HG03045 (cell line): ENCODE measurements at regions not wholly inside any gene's neighbourhood (a gene's known extent, or its start where the extent isn't known, plus 50 kb on each side); places are given as distances from the start of the nearest gene placed in this dataset.

Experiments used
- ATAC-seq: cut with Tn5 transposase; IDR thresholded peaks from one replicate; pipeline ENCODE4 v1.9.1; 2021; ENCODE audit warnings: mild to moderate bottlenecking, moderate library complexity; ENCODE audit not compliant: unreplicated experiment

DNA sequence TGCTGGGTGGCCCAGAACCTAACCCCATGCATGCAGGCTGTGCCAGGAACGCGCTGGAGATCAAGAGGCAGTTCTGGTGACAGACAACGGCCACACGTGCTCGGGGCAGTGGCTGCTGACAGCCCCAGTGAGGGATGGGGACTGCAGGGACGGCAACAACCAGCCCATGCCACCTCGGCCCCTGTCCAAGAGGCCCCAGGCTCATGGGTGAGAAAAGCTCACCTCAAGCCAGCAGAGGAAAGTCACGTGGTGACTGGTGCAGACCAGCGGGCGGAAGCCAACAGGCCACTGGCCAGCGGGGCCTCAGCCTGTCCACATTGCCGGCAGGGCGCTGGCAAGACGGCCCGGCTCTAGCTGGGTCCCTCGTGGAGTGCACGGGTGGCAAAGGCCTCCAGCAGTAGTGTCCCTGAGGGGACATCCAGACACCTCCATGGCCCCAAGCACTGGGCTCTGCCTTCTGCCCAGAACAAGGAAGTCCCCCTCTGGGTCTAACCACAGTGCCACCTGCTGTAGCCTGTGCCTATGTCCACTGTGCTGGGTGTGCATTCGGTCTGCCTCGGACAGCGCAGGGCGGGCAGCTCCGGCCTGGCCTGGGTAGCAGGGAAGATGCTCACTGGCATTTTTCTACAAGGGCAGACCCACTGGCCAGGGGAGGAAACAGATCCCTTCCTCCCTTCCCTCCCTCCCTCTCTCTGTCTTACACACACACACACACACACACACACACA lies 134.1 kb downstream of the NCOR2 start:
- no peak for ATAC-seq

DNA sequence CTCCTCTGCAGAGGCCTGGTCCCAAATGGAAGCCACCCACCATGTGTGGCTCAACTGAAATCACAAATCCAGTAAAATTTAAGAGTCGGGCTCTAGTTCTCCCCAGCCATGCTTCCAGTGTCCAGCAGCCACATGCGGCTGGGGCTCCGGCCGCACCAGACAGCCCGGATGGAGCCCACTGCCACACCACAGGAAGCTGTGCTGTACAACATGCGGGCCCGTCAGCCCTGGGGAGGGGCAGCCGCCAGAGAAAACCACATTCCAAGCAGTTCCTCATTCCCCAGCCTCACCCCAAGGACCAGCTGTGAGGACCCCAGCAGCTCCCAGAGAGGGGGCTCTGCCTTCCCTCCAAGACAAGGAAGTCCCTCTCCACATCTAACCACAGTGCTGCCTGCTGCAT lies 135.0 kb downstream of the NCOR2 start:
- ATAC-seq = no peak

DNA sequence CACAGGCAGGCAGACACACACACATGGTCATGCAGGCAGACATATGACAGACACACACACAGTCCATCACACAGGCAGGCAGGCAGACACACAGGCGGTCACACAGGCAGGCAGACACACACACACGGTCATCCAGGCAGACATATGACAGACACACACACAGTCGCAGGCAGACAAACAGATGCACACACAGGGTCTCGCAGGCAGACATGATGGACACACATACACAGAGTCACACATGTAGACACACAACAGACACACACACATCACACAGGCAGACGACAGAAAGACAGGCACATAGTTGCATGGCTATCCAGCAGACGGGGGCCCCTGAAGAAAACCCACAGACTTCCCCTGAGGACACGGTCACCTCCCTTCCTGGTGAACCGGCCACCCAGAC lies 135.4 kb downstream of the NCOR2 start:
- ATAC-seq = no peak

DNA sequence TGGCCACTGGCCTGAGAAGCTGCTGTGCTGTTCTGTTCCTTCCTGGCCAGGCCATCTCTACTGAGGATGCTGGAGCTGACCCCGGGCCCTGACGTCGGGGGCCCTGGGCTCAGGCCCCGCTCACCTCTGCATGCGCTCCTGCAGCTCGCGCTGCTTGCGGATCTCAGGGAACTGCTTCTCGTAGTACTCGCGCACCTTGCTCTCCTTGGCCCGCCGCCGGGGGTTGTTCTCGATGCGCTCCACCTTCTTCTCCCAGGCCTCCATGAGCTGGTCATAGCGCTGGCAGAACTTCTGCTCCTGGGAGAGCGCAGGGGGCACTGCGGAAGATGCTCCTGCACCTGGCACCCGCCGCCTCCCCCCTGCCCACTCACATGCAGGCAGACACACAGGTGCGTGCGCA lies 135.6 kb downstream of the RFLNA start:
- no peak for ATAC-seq

DNA sequence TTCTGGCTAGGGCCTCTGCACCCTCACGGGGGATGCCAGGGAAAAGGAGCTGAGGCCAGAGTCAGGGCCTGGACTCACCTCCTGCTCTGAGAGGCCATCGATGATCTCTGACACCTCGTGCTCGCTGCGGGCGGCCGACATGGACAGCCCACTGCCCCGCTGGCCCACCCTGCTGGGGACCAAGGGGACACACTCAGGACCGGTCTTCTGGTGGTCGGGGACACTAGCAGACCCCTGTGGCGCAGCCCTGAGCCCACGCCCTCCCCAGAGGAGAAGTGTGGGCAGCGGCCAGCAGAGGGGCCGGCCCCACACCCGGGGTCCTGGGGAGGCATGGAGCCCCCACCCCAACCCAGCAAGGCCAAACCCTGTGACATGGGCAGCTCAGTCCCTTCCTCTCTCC lies 134.6 kb downstream of the RFLNA start:
- ATAC-seq = no peak

DNA sequence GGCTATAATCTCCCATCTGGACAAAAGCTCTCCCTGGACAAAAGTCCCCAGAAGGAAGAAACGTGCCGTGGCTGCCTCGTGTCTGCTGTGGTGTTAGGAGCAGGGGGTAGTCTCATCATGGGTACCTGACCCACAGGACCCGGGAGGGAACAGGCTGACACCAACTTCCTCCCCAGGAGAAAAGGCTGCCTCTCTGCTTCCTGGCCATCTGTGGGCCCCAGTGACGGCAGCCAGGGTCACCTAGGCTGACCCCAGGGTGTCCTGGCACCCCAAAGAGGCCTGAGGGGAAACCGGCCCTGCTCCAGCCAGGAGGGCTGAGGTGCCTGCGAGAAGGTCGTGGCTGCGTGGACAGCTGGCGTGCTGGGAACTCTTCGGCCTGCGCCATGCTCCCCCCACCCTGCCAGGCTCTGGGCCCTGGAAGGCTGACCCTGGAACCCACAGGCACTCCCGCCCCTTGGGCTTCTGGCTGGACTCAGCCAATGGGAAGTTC lies 133.9 kb downstream of the RFLNA start:
- no peak for ATAC-seq

DNA sequence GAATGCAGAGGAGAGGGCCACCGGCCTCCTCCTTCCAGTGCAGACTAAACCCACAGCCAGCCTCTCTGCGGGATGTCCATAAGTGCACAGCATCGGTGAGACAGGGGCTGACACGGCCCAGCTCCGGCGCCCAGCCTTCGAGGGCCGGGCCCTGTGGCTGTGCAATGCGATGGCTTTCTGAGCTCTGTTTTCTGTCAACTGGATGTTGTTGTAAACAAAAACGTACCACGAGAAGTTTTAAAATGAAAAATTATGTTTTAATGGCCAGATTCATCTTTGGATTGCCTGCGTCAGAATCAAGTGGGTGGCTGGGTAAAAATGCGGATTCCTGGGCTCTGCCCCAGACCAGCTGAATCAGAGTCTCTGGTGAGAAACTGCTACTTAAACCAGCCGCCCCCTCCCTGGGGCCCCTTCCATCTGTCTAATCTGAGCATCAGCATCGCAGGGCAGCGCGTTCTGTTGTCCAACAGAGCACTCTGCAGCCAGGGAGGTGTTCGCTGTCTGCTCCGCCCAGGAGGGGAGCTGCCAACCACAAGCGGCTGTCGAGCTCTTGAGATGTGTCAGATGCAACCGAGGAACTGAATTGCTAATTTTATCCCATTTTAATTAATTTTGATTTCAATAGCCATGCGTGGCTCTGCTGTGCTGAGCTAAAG lies 133.4 kb downstream of the RFLNA start:
- no peak for ATAC-seq

DNA sequence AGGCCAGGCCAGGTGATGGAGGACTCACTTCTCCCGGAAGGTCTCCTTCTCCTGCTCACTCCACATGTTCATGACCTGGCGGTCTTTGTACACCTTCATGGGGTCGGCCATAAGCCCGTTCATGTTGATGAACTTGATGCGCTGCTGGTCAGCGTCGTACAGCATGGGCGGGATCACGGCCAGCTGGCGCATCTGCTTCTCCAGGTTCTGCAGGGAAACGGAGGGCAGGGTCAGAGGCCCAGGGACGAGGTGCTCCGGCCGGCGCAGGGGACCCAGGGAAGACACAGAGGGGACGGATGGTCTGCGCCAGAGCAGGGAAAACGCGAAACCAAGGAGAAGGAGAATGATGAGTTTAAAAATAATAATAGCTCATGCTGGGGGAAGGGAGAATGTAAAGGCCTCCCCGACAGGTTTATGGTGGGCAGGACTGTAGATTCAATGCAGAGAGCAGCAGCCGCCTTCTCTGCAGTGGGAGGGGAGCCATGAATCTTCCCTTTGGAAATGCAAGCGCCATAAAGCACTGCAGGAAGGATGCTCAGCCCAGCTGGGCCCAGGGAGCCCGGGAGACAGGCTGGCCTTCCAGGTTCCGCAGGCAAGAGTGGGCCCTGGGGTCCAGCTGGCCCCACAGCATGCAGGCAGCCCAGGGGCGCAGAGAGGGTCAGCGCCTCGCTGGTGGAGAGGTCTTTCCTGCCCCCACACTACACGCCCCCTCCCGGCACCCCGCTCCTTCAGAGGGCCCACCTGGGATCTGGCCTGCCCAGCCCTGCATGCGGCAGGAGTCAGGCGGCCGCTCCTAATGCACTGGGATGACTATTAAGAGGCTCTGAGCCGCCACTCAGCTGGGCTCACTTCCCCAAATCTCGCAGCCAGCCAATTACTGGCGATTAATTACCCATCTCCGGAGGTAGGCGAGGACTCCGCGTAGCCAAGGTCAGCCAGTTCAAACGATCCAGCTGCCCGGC lies 132.0 kb downstream of the RFLNA start:
- ATAC-seq = no peak

DNA sequence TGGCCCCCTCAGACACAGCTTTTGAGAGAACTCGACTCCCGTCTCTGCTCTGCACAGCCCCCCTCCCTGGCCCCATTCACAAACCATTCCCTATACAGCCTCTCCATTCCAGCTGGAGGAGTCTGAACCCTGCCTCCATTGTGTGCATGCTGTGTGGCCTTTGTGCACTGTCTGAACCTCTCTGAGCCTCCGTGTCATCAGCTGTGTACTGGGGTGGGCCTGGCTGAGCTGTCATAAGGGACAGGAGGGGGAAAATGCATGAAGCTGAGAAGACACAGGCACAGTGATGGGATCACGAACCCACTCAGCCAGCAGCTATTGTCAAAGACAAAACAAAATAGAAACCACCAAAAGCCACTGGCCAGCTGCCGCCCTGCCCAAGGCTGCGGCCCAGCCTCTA lies 130.8 kb downstream of the RFLNA start:
- no peak for ATAC-seq

DNA sequence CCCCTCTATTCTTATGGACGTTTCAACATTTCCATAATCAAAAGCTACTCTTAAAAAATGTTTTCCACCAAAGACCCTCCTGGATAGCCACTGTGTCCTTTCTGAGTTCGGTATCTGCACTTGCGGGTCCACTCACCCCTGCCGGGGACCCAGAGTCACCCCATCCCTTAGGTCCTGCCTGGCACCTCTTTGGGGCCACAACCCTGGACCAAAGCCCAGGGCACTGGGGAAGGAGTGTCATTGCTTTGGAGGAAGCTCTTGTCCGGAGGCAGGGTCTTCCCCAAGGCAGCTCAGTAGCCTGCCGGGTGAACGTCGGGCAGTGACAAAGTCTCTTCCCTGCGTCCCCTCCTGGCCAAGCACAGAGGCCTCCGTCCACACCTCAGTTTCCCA lies 129.6 kb downstream of the RFLNA start:
- no peak for ATAC-seq

DNA sequence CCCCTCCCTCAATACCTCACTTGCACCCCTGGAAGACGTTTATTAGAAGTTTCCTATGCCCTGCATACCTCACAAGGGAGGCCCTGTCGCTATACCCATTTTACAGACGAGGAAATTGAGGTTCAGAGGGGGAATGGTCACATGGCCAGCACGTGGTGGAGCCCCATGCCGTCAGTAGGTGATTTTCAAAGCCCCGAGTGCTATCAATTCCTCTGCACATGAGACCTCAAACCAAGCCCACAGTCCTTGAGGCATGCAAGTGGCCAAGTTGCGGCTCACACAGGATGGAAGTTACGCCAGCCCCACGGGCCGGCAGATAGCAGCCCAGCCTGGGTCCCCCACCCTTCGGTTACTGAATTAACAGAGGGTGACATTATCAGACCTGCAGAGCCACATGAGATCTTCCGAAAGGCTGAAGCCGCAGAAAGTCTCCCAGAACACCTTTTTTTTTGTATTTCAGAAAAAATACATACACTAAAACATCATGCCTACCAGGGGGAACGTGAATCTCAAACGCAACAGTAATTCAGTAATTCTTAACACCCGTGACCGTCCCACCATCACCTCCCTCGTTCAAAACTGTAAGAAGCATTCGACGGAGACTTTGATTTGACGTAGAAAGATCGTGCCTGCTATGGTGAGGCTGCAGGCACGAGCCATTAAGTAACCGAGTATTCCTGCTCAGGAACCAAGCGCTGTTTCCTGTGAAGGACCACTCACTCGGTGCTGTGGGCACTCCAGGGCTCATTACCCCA lies 129.0 kb downstream of the RFLNA start:
- ATAC-seq = no peak

DNA sequence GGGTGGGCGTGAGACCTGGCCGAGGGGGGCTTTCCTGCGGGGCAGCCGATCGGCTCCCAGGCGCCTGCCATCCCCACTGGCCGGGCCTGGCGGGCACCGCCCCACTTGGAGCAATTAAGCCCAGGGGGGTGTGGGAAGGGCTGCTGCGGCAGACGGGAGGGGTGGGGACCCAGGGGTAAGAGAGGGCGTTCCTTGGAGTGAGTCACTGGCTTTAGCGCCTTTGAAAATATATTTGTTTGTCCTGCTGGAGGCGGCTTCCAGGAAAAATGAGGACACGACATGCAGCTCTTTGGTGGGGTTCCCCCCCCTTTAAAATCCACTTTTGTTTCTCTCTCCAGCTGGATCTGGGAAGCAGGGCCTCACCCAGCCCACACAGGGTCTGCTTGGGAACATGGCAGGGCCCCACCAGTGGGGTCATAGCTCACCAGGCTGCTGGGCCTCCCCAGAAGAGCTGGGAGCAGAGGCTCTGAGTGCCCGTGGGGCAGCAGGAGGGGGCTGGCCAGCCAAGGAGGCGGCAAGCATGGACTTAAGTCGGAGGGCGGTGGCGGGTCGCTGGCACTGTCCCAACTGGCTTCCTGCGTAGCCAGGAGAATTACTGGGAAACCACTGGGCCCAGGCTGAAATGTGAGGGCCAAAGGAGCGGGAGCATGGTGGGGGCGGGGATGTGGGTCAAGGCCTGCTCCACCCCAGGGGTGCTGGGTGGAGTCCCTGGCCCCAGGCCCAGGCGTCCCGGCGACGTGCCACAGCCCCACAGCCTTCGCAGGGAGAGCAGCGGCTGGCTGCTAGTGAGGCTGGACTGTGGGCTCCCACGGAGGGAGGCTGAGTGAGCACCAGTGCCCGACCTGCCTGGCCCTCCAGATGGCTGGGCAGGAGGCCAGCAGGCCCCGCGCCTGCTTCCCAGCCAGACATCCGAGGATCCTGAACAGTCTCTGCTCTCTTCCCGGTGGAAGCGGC lies 128.0 kb downstream of the RFLNA start:
- ATAC-seq = no peak

DNA sequence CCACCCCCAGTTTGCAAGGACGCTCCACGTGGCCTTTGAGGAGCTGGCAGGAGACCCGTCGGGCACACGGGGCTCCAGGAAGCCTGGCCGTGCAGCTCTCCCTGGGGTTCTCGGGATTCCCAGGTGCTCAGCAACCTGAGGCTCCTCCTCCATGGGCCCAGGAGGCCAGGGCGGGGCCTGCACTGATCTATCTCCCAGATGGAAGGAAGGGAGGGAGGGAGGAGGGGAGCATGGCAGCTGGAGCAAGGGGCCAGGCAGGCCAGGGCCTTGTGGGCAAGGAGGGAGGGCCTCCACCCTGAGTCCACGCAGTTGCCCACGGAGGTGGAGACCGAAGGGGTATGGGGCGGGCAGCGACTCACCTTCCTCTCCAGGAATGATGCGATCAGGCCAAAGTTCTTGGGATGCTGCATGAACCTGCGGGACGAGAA lies 127.3 kb downstream of the RFLNA start:
- no peak for ATAC-seq

DNA sequence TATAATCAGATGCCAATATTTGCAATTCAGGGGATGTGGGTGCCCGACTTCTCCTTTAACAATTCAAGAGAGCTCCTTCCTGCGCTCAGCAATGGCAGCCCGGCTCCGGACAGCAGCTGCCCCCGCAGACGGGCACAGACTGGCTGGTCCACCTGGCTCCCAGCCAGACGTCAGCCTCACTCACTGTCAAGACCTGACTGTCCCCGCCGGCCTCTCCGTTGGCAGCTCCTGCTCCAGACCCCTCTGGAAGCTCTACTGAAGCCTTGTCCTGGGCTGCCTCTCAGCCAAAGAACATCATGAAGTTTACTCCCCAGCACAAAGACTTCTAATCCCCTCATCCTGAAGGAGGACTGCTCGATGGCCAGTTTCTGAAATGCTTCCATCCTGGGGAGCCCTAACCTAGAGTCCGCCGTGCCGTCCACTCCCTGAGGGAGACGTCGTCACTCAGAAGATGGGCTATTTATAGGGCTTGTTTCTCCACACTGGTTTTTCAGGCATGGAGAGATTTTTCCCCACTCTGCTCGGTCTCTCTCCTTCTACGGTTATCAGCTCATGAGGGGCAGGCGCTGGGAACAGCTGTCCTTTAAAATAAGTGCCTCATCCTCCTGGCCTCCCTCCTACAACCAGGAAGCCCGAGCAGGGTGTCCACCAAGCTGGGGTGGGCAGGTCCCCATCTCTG lies 126.2 kb downstream of the RFLNA start:
- ATAC-seq = no peak

DNA sequence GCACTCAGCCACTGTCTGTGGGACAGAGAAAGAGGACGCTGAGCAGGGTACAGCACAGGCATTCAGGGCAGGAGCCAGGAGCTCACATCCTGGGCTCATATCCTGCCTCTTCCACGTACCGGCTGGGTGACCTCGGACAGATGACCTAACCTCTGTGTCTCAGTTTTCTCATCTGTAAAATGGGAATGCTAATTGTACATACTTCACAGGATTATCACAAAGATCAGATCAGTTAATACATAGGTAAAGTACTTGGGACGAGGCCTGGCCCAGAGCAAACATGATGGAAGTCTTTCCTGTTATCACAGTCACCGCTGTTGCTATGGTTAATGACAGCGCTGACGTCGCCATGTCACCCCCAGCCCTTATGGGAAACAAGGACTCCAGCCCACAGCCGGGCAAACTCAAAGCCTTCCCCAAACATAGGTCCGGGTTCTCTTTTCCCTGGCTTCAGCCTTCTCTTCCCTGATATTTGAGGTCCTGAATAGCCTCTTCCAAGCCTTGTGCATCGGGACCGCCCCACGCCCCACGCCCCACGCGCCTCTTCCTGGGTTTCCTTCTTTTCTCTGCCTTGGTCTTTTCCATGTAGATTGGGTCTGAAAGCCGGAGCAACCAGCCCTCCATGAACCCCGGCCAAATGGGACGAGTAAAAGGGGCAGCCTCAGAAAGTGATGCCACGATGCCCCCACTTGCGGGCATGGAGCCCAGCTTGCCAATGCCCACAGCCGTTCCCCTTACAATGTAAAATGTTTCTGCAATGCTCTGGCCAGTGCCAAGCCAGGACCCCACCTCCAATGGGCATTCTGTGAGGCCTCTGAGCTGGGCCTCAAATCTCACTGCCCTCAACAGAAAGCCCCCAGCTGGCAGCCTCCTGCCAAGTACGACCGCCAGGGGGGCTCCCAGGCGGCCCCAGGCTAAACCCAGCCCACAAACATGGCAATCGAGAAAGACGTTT lies 125.4 kb downstream of the RFLNA start:
- no peak for ATAC-seq

DNA sequence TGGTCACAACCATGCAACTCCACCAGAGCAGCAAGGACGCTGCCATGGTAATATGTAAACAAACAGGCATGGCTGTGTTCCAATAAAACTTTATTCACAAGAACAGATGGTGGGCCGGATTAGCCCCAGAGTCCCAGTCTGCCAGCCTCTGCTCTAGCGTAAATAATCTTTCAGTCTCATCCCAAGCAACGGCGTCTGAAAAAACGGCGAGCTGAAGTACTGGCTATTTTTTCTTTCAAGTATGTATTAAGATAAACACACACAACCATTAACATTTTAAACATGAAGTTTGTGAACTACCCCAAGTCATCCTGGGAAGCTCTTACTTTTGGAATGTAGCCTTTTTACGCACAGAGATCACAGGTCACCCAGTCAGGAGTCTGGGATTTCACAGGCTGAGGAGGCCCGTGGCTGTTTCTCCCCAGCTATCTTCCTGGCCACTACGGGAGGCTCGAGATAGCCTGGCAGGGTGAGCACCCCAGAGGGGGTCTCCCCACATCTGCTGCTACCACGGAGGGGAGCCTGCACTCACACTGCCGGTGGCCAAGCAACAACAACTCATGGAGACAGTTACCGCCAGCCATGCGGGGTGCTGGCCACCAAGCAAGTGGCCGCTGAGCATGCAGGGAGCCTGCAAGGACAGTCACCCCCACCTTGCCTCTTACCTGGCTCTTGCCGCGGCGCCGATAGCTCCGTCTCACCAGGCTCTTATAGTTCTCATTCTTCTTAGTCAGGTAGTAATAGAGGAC lies 124.6 kb downstream of the RFLNA start:
- ATAC-seq = no peak

DNA sequence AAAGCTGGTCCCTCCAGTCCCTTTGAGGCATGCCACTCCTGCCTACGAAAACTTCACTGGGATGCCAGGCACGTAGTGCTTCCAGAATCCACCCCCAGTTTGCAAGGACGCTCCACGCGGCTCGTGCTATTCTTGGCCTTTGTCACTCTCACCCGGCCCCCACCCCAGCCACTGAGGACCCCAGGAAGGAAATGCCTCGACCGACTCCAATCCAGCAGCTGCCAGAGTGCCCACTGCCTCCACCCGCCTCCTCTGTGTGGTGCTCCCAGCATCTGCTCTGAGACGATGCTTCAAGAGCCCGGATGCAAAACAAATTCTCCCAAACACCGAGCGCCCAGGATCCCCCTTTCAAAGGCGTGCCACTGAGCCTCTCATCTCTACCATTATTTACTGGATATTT lies 123.9 kb downstream of the RFLNA start:
- no peak for ATAC-seq
